ENCODE measurements at regions not wholly inside any gene's neighbourhood (a gene's known extent, or its start where the extent isn't known, plus 50 kb on each side); places are given as distances from the start of the nearest gene placed in this dataset.

DNA sequence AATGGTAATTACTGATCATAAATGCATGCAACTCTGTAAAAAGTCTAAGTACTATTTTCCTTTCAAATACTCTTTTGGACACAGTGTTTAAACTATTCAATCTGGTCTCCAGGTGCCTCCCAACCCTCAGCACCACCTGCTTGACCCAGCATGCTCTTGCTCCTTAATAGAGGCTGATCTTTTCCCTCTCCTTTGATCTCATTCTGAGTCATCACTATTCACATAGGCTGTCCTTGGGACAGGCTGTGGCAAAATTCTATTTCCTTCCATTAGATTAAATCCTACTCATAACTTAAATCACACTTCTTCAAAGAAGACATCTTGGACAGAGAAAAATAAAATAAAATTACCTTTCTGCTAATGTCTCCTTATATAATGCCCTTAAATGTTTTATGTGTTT, 199.4 kb upstream of the ST8SIA4 start:
- no peak overlapping the region for H3K4me3 ChIP-seq
- no peak for FAIRE-seq
- no peaks in the 10 kb centered on the region for H3K27me3 ChIP-seq
- H3K36me3 ChIP-seq, result no peaks in the 10 kb centered on the region
- H3K27ac ChIP-seq, result no peak overlapping the region
- no peak for DNase-seq
- intact Hi-C loops (cut with DNase I), result no loop called here
- no peaks in the 10 kb centered on the region for H3K4me1 ChIP-seq
- no peak for ATAC-seq
- H3K9me3 ChIP-seq, result no peaks in the 10 kb centered on the region
- TF ChIP-seq, protein P1, sequence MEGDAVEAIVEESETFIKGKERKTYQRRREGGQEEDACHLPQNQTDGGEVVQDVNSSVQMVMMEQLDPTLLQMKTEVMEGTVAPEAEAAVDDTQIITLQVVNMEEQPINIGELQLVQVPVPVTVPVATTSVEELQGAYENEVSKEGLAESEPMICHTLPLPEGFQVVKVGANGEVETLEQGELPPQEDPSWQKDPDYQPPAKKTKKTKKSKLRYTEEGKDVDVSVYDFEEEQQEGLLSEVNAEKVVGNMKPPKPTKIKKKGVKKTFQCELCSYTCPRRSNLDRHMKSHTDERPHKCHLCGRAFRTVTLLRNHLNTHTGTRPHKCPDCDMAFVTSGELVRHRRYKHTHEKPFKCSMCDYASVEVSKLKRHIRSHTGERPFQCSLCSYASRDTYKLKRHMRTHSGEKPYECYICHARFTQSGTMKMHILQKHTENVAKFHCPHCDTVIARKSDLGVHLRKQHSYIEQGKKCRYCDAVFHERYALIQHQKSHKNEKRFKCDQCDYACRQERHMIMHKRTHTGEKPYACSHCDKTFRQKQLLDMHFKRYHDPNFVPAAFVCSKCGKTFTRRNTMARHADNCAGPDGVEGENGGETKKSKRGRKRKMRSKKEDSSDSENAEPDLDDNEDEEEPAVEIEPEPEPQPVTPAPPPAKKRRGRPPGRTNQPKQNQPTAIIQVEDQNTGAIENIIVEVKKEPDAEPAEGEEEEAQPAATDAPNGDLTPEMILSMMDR (IDR thresholded peaks at IDR 0.05), result no peak

DNA sequence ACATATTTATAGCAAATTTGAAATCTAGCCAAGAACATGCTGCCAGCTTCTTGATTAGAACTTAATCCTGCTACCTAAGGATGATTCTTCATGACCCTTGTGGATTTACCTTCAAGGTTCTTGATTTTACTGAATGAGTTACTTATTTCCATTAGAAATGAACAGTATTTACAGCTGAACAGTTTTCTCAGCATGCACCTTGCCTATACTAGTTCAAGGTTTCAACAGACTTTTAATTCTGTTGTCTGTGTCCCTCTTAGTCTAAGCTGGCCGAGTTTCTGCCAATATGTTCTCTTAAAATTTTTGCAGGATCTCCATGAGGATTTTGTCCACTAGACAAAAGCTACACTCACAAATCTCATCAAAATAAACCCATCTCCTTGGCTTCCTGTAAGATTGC, 188.8 kb upstream of the ST8SIA4 start:
- no peak for FAIRE-seq
- H3K27ac ChIP-seq, result no peak overlapping the region
- H3K9me3 ChIP-seq, result no peaks in the 10 kb centered on the region
- DNase-seq, result no peak
- no peak for ATAC-seq
- TF ChIP-seq, protein P1 (IDR thresholded peaks at IDR 0.05), result no peak
- 48 to 67% methylated on average over 1 of the region's 1 CpG for WGBS, 2 donors
- H3K36me3 ChIP-seq, result no peaks in the 10 kb centered on the region
- H3K4me1 ChIP-seq, result no peaks in the 10 kb centered on the region
- H3K4me3 ChIP-seq, result no peak overlapping the region
- no peaks in the 10 kb centered on the region for H3K27me3 ChIP-seq
- intact Hi-C loops (cut with DNase I), result no loop called here

DNA sequence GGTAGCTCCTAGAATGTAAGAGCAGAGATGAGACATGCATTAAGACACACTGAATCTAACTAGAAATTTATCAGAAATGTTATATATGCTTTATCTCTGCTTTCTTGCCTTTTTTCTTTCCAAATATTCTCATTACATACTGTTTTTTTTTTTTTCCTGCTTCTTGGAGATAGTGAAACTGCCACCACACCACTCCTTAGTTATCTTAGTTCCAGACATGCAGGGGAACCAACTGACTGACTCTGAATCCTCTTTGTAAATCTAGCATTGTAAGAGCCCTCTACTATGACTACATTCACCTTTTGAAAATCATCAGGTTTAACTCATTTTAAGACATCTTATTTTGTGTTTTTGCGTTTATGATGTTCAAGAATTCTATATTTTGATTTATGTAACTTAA, 181.3 kb upstream of the ST8SIA4 start:
- Histone ChIP-seq H3K4me1 (no peaks in the 10 kb centered on the region), H3K36me3 (no peaks in the 10 kb centered on the region), H3K27ac (no peak overlapping the region), H3K4me3 (no peak overlapping the region), H3K27me3 (no peaks in the 10 kb centered on the region), H3K9me3 (no peaks in the 10 kb centered on the region)
- 60 to 61% methylated on average over 1 of the region's 1 CpG for WGBS, 2 donors
- FAIRE-seq (no peak), ATAC-seq (no peak), DNase-seq (no peak)
- TF ChIP-seq, protein P1 (IDR thresholded peaks at IDR 0.05), result no peak
- intact Hi-C loops (cut with DNase I), result no loop called here

DNA sequence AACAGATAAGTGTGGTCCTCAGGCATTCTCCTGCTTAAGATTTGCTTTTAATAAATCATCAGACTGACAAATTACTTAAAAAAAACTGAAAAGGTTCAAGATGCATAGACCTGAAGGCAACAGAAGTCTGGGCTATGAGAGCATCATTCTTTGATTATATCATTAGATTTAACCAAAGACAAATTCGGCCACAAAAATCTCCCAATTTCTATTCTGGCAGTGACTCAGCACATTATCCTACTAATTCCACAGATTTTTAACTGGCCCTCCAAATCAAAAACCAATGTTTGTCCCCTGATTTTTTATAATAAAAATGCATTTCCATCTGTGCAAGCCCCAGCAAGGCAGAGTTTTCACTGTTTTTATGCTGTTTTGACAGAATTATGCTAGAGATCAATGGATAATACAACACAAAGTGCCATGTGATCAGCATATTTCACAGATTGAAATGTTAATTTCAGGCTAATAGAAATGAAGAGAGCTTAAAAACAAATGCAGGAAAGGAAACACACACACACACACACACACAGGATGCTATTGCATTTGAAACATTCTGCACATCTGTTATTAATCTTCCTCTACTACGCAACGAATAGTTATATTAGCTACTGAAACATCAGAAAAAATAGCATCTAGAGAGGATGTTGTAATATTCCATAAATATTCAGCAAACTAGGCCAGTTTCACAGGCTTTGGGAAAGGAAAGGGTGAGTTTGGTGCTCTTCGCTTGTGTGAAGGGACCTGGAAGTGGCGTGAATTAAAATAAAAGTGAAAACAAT, 177.6 kb upstream of the ST8SIA4 start:
- no peak for FAIRE-seq
- H3K27me3 ChIP-seq, result no peaks in the 10 kb centered on the region
- H3K9me3 ChIP-seq, result no peaks in the 10 kb centered on the region
- no peaks in the 10 kb centered on the region for H3K36me3 ChIP-seq
- 54 to 61% methylated on average over 5 of the region's 5 CpGs for WGBS, 2 donors
- H3K4me3 ChIP-seq, result no peak overlapping the region
- no peak overlapping the region for H3K27ac ChIP-seq
- TF ChIP-seq, protein P1 (IDR thresholded peaks at IDR 0.05), result no peak
- H3K4me1 ChIP-seq, result no peaks in the 10 kb centered on the region
- intact Hi-C loops (cut with DNase I), result no loop called here
- ATAC-seq, result no peak
- DNase-seq, result no peak

DNA sequence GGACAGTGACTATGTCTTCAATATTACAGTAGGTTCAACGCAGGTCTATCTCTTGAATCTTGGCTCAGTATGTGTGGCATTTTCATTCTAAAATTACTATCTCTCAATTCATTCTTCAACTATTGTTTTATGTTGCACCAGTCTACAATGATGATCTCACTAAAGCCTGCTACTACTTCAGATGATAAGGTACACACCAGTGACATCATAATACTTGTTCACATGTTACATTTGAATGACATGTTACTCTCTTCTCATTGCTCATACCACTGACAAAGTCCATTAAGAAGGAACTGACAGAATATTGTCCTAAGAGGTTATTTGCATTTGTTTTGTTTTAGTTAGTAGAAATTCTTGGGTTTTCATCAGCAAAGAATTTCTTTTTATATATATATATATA, 165.2 kb upstream of the ST8SIA4 start:
- no peak for FAIRE-seq
- TF ChIP-seq, protein P1 (IDR thresholded peaks at IDR 0.05), result no peak
- Histone ChIP-seq H3K36me3 (no peaks in the 10 kb centered on the region), H3K4me3 (no peak overlapping the region), H3K9me3 (no peaks in the 10 kb centered on the region), H3K27me3 (no peaks in the 10 kb centered on the region), H3K27ac (no peak overlapping the region), H3K4me1 (no peaks in the 10 kb centered on the region)
- intact Hi-C loops (cut with DNase I), result no loop called here
- ATAC-seq, result no peak
- no peak for DNase-seq
- 76 to 91% methylated on average over 1 of the region's 1 CpG for WGBS, 2 donors
